HG03064 (cell line): ENCODE measurements at regions not wholly inside any gene's neighbourhood (a gene's known extent, or its start where the extent isn't known, plus 50 kb on each side); places are given as distances from the start of the nearest gene placed in this dataset.

ENCODE experiments used
- ATAC-seq: cut with Tn5 transposase; IDR thresholded peaks from one replicate; pipeline ENCODE4 v1.9.1; 2021; ENCODE audit warnings: low read depth; ENCODE audit not compliant: unreplicated experiment

- ATAC-seq, result no peak
Measured at GRCh38 chr6:113551168-113551567, 306.0 kb upstream of the MARCKS start.

GRCh38 chr6:113556775-113557174 is 300.4 kb upstream of the MARCKS start:
- ATAC-seq, result no peak

- ATAC-seq, result no peak
Measured at GRCh38 chr6:113558431-113558830, 298.7 kb upstream of the MARCKS start.

- no peak for ATAC-seq
Measured at GRCh38 chr6:113558966-113559365, 298.2 kb upstream of the MARCKS start.

GRCh38 chr6:113560376-113560775 is 296.8 kb upstream of the MARCKS start:
- no peak for ATAC-seq

- no peak for ATAC-seq
Measured at GRCh38 chr6:113560908-113561307, 296.2 kb upstream of the MARCKS start.

GRCh38 chr6:113562248-113562647 is 294.9 kb upstream of the MARCKS start:
- no peak for ATAC-seq

- ATAC-seq, result peak; percentile 78
Measured at GRCh38 chr6:113564371-113565171, 292.6 kb upstream of the MARCKS start.

GRCh38 chr6:113565306-113565705 is 291.8 kb upstream of the MARCKS start:
- no peak for ATAC-seq

GRCh38 chr6:113570161-113570560 is 287.0 kb upstream of the MARCKS start:
- no peak for ATAC-seq

- no peak for ATAC-seq
Measured at GRCh38 chr6:113570641-113571040, 286.5 kb upstream of the MARCKS start.

- no peak for ATAC-seq
Measured at GRCh38 chr6:113574147-113574546, 283.0 kb upstream of the MARCKS start.

- no peak for ATAC-seq
Measured at GRCh38 chr6:113576310-113576709, 280.8 kb upstream of the MARCKS start.

- ATAC-seq, result no peak
Measured at GRCh38 chr6:113578691-113579090, 278.5 kb upstream of the MARCKS start.

- no peak for ATAC-seq
Measured at GRCh38 chr6:113584767-113585166, 272.4 kb upstream of the MARCKS start.

- ATAC-seq, result no peak
Measured at GRCh38 chr6:113585246-113585645, 271.9 kb upstream of the MARCKS start.

- ATAC-seq, result no peak
Measured at GRCh38 chr6:113586413-113587077, 270.6 kb upstream of the MARCKS start.

- ATAC-seq, result no peak
Measured at GRCh38 chr6:113587078-113587699, 270.0 kb upstream of the MARCKS start.

- no peak for ATAC-seq
Measured at GRCh38 chr6:113588646-113589045, 268.5 kb upstream of the MARCKS start.

GRCh38 chr6:113591896-113592827 is 265.0 kb upstream of the MARCKS start:
- ATAC-seq, result peak; percentile 52

GRCh38 chr6:113594726-113595125 is 262.4 kb upstream of the MARCKS start:
- ATAC-seq, result no peak
